Left lung (tissue), 4 donors: ENCODE measurements at regions not wholly inside any gene's neighbourhood (a gene's known extent, or its start where the extent isn't known, plus 50 kb on each side); places are given as distances from the start of the nearest gene placed in this dataset.

Source experiments
- ATAC-seq: fragments of 200-7000 bp; cut with Tn5 transposase; one replicate; pipeline ENCODE4 v1.9.1; 2020; ENCODE audit warnings: moderate library complexity
- DNase-seq, 4 donors: peaks; one replicate each; pipeline ENCODE4 v3.0.0-alpha.2; 2013 to 2020
- H3K27ac ChIP-seq, 2 donors: fragments of 200-600 bp; sonication (generic) in 1 of 2; one replicate each; pipeline versions ENCODE4 v1.5.0 to v1.8.0; 2020 to 2021
- H3K27me3 ChIP-seq, 2 donors: fragments of 200-600 bp; sonication (generic) in 1 of 2; one replicate each; pipeline versions ENCODE4 v1.5.0 to v1.8.0; 2020 to 2021
- H3K36me3 ChIP-seq, 2 donors: fragments of 200-600 bp; sonication (generic) in 1 of 2; one replicate each; pipeline versions ENCODE4 v1.5.0 to v1.8.0; 2020 to 2021
- H3K4me1 ChIP-seq, 2 donors: fragments of 200-600 bp; one replicate each; pipeline ENCODE4 v1.8.0; 2021
- H3K4me3 ChIP-seq, 2 donors: fragments of 200-600 bp; sonication (generic) in 1 of 2; one replicate each; pipeline versions ENCODE4 v1.5.0 to v1.8.0; 2020 to 2021; ENCODE audit warnings: mild to moderate bottlenecking in 1 of 2
- H3K9me3 ChIP-seq, 2 donors: fragments of 200-600 bp; sonication (generic) in 1 of 2; one replicate each; pipeline versions ENCODE4 v1.5.0 to v1.8.0; 2020 to 2021
- intact Hi-C, 2 donors: fragments of 100-400 bp; cut with DNase I; formaldehyde crosslinking; loops; one replicate each; pipeline versions ENCODE4 v1.11.2 to v1.14.2; 2022
- TF ChIP-seq, protein P1 (sequence below), 2 donors: fragments of 200-600 bp; sonication (generic) in 1 of 2; IDR thresholded peaks; one replicate each; pipeline versions ENCODE4 v1.5.0 to v1.8.0; 2021; ENCODE audit warnings: antibody characterized with exemption in 2 of 2
- donor health status: DM: no; HTN: yes; CAD: no.
- donor health status: DM: no; HTN: no; CAD: no.

DNA sequence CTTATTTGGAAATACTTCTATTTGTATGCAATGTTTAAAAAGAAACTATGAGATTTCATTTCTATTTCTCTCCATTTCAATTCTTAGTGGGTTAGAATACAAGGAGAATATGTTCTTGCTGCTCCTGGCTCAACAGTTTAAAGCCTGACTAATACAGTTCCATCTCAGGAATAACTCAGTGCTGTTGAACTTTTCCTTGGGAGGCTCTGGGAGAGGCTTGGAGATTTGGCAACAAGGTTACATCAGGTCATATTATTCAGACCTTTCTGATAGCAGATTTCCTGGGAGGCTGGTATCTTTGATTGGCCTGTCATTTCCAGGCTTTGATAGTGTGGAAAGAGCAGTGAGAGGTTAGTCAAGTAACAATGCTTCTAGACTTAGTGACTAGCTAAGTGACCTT is 481.7 kb upstream of the KLF4 start:
- H3K27ac ChIP-seq: no peak overlapping the region
- TF ChIP-seq, protein P1, sequence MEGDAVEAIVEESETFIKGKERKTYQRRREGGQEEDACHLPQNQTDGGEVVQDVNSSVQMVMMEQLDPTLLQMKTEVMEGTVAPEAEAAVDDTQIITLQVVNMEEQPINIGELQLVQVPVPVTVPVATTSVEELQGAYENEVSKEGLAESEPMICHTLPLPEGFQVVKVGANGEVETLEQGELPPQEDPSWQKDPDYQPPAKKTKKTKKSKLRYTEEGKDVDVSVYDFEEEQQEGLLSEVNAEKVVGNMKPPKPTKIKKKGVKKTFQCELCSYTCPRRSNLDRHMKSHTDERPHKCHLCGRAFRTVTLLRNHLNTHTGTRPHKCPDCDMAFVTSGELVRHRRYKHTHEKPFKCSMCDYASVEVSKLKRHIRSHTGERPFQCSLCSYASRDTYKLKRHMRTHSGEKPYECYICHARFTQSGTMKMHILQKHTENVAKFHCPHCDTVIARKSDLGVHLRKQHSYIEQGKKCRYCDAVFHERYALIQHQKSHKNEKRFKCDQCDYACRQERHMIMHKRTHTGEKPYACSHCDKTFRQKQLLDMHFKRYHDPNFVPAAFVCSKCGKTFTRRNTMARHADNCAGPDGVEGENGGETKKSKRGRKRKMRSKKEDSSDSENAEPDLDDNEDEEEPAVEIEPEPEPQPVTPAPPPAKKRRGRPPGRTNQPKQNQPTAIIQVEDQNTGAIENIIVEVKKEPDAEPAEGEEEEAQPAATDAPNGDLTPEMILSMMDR (IDR thresholded peaks at IDR 0.05): no peak
- no peak for DNase-seq
- peak; percentile 27 for ATAC-seq
- intact Hi-C loops: no loop called here
- no peak overlapping the region for H3K4me3 ChIP-seq
- H3K36me3 ChIP-seq: no peaks in the 10 kb centered on the region
- H3K9me3 ChIP-seq: no peaks in the 10 kb centered on the region
- H3K4me1 ChIP-seq: no peaks in the 10 kb centered on the region
- H3K27me3 ChIP-seq: no peaks in the 10 kb centered on the region

DNA sequence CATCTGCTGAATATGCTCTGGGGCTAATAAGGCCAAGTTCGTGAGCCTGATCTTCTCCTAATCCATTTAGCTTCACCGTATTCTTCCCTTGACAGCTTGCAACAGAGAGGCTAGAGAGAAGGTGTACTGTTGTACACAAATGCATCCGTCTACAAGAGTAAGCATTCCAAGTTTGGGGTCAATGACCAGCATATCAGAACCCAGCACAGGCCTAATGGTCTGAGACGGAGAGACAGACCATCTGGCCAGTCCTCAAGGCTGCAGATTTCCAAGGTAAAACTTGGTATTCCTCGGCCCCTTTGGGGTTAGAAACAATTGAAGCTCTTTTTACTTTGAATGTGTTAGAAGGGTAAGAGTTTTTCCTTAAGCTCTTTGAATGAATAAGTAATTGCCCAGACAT is 481.2 kb upstream of the KLF4 start:
- intact Hi-C loops: no loop called here
- ATAC-seq: no peak

DNA sequence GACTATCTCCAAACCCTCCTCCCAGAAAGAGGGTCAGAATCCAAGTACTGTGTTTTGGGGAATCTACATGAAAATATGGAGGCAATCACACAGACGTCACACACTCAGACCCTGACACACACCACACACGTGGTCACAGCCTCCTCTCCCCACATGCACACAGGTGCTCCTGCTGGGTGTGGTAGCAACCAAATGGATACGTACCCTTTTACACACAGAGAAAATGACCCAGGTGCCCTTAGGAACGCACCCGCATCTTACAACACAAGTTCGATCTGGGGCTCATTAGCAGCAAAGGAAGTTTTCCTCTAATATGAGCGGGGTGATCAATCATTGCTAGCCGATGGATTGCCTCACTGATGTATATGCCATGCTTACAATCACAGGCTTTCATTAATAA is 480.2 kb upstream of the KLF4 start:
- Histone ChIP-seq H3K4me3 (no peak overlapping the region), H3K27ac (no peak overlapping the region)
- ATAC-seq: no peak

More for the DNA sequence above, 481.2 kb upstream of the KLF4 start:
- TF ChIP-seq, protein P1 (IDR thresholded peaks at IDR 0.05): no peak
- no peaks in the 10 kb centered on the region for H3K4me1 ChIP-seq
- H3K27me3 ChIP-seq: no peaks in the 10 kb centered on the region
- no peak overlapping the region for H3K27ac ChIP-seq
- DNase-seq: no peak
- H3K4me3 ChIP-seq: no peak overlapping the region
- H3K36me3 ChIP-seq: no peaks in the 10 kb centered on the region
- no peaks in the 10 kb centered on the region for H3K9me3 ChIP-seq

DNA sequence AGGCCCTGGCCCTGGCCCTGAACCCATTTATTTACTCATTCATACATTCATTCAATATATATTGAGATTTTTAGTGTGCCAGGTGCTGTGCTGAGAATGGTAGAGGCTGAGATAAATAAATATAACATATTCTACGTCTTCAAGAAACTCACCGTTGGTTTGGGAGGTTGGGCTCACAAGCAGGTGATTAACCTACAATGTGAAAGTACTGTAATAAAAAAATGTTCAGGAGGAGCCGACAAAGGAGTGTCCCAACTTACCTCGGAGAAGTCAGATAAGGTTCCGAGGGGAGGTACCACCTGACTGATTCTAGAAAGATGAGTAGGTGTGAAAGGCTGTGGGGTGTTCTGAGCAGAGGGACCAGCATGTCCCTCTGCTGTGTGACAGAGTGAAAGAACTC is 479.6 kb upstream of the KLF4 start:
- Histone ChIP-seq H3K27me3 (no peaks in the 10 kb centered on the region), H3K36me3 (no peaks in the 10 kb centered on the region), H3K4me3 (no peak overlapping the region), H3K9me3 (no peaks in the 10 kb centered on the region), H3K4me1 (no peaks in the 10 kb centered on the region), H3K27ac (no peak overlapping the region)
- intact Hi-C loops: no loop called here
- TF ChIP-seq, protein P1 (IDR thresholded peaks at IDR 0.05): no peak
- ATAC-seq (no peak), DNase-seq (no peak)

More for the DNA sequence above, 480.2 kb upstream of the KLF4 start:
- TF ChIP-seq, protein P1 (IDR thresholded peaks at IDR 0.05): no peak
- H3K27me3 ChIP-seq: no peaks in the 10 kb centered on the region
- no peaks in the 10 kb centered on the region for H3K9me3 ChIP-seq
- no peak for DNase-seq
- no peaks in the 10 kb centered on the region for H3K4me1 ChIP-seq
- intact Hi-C loops: no loop called here
- H3K36me3 ChIP-seq: no peaks in the 10 kb centered on the region

DNA sequence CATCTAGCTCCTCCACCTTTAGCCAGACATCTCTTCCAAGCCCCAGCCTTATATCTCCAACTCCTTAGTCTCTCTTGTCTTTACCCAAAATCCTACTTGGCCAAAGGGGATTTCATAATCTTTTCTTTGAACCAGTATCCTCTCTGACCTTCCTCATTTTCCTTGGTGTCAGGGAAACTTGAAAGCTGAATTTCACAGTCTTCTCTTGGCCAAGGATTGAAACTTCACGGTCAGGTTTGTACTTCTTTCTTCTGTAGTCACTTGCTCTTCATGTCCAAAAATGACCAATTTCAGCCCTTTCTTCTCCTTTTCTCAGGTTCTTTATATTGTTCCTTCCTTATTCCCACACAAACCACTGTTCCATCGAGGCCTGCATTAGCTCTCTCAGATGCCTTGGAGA is 473.7 kb upstream of the KLF4 start:
- TF ChIP-seq, protein P1 (IDR thresholded peaks at IDR 0.05): no peak
- Histone ChIP-seq H3K4me3 (no peak overlapping the region), H3K27ac (no peak overlapping the region), H3K9me3 (no peaks in the 10 kb centered on the region), H3K27me3 (no peaks in the 10 kb centered on the region), H3K36me3 (no peaks in the 10 kb centered on the region), H3K4me1 (no peaks in the 10 kb centered on the region)
- no peak for ATAC-seq
- intact Hi-C loops: no loop called here
- no peak for DNase-seq
